Activated naive CD4-positive, alpha-beta T cell treated with Interleukin-2 at 50 U/mL for 16 hours (primary cell): ENCODE measurements at regions not wholly inside any gene's neighbourhood (a gene's known extent, or its start where the extent isn't known, plus 50 kb on each side); places are given as distances from the start of the nearest gene placed in this dataset.
"Not testable (repeated sequence)": the region's sequence is repeated elsewhere in the genome, so short reads cannot be mapped to it uniquely, and the experiment has no call there.

ENCODE experiments used
- DNase-seq: peaks from one replicate; pipeline ENCODE4 v3.0.0-alpha.2; 2020

DNA sequence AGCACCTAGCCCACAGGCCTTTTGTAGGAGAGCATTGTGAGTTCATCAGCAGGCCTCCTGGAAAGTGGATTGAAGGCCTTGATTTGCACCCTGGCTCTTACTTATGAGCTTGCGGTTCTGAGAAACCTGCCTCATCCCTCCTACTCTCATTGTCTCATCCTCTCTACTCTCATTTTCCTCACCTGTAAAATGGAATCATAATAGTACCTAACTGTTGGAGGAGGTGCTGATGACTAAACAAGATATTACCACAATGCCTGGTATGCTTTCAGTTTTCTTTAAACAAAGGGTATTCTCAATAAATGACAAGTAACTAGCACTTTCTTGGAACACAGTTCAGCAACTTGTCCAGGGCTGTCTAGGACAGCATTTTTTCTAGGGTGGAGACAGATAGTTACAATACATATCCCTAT is 243.1 kb upstream of the MAF start:
- DNase-seq, result peak; percentile 42

DNA sequence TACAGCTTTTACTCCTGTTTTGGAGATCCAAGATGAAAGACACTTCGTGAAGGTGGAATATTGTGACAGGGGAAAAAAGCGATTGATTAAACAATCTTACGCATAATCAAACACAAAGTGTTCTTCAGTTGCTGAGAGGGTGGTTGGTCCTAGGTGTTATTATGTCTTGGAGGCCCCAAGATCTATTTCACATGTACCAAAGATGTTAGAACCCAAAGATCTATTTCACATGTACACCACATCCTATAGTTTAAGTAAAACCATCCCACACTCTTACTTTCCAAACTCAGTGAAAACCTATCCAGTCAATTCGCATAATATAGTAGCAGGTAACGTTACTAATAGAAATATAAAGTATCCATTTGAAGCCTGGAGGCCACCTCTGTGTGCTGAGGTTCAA is 242.6 kb upstream of the MAF start:
- DNase-seq, result no peak

DNA sequence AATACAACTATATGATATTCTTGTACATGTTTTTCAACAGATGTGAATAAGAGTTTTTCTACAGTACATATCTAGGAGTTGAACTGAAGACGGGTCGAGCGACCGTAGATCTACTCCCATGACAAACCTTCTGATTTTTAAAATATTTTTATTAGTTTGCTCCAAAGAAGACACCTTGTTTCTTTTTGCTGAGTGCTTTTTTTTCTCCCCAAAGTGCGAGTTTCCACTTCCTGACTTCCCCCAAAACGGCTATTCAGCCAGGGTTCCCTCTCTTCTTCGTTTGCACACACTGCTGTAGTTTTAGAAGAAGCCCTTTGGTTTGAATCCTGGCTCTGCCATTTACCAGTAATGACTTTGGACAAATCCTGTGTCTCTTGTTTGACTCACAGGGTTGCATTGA is 241.7 kb upstream of the MAF start:
- no peak for DNase-seq

DNA sequence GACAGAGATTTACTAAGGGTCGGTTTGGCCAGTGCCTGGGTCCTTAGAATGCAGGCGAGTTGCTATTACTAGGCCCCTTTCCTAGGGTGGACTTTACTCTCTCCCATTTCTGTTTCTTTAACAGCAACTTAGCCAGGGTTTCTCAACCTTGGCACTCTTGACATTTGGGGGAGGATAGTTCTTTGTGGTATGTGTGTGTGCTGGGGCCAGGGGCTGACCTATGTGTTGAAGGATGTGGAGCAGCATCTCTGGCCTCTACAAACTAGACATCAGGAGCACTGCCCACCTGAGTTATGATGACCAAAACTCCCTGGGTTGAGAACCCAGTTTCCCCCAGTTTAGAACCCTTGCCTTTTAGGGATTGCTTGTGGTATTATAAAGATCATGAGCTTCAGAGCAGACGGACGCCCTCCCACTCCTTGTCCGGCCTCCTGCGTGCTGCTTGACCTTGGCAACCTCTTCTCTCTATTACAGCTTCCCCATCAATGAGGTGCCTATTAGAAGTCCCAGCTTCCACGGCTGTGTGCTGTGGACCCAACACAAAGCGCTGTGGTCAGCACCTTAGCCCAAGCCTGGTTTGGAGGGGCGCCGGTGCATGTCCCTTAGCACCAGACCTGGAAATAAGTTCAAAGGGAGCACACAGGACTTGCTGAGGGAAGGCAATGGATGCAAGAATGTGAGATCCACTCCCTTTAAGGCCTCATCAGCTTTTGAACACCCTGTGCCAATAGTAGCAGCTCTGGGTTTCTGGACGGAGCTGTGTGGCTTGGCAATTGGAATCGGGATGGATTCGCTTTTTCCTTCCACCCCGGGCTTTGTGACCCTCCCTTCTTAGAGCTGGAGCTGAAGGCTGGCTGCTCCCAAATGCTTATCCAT is 239.2 kb upstream of the MAF start:
- no peak for DNase-seq

DNA sequence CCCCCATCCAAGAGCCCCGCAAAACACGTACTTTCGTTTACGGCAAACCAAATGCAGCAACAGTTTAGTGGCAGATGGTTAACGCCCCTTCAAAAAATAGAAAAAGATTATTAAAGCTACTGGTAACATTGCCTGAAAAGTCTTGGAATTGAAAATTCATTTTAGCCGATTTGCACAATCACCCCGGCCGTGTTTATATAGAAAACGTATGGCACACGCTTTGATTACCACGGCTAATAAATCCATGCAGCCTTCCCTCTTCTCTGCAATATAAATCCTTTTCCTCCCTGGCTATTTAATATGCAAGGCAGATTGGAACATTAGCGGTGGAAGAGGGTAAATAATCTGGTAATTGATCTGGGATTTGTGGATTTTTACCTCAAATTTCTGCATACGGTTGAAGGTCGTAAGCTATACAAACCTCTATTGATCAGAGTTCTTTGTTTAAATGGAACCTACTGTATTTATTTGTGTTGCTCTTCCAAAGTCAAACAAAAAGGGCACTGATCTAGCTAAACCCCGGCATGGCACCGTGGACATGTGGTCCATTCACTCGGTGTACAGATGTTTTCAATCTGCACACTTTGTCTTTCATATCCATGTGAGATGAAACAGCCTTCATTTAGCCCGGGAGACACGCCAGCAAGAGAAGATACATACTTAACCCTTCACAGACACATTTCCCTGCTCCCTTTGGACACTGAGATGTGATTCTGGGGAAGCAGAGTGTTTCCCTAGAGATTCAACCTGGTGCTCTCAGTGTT is 238.1 kb upstream of the MAF start:
- no peak for DNase-seq

DNA sequence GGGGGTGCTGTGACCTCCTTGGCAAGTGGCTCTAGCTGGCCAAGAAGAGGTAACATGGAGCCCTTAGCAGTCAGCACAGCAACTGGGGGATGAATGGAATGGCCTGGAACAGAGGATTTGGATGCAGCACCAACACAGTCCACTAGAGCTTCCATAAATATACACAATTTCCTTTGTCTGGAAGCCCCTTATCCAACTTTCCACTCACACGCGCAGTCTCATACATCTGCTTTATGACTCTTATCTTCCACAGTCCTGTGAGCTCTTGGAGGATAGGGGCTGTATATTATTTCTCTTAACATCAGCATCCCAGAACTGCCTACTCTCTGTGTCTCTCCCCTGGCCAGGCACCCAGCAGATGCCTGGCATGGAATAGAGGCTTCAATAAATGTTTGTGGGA is 235.6 kb upstream of the MAF start:
- no peak for DNase-seq

DNA sequence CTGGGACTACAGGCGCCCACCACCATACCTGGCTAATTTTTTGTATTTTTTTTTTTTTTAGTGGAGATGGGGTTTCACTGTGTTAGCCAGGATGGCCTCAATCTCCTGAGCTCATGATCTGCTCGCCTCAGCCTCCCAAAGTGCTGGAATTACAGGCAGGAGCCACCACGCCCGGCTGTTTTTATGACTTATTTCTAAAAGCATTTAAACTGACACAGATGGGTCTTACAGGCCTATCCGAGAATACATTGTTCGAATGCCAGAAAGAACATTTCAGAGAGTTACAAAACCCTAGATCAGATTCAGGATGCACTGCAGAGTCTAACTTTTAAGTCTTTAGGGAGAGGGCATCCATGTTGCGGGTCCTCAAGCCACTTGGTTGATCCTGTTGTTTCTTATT is 234.7 kb upstream of the MAF start:
- DNase-seq, result no peak

DNA sequence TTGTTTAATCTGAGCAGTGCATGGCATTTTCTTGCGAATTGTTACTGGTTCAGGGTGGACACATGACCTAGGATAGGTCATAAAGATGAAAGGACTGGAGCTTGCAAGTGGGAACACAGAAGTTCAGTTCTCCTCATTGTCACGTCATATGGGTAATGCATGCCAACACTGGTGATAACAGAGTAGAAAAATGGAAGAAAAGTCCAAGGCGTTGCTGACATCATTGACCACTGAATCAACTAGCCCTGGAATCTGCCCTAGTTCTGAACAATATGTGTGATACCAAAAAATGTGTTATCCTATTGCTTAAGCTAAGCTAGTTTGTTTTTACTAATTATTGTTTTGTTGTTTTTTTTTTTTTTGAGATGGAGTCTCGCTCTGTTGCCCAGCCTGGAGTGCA is 234.2 kb upstream of the MAF start:
- DNase-seq, result no peak

DNA sequence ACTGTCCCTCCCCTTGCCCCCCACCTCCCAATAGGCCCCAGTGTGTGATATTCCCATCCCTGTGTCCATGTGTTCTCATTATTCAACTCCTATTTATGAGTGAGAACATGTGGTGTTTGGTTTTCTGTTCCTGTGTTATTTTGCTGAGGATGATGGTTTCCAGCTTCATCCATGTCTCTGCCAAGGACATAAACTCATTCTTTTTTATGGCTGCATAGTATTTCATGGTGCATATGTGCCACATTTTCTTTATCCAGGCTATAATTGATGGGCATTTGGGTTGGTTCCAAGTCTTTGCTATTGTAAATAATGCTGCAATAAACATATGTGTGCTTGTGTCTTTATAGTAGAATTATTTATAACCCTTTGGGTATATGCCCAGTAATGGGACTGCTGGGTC is 233.5 kb upstream of the MAF start:
- not testable (repeated sequence) for DNase-seq

DNA sequence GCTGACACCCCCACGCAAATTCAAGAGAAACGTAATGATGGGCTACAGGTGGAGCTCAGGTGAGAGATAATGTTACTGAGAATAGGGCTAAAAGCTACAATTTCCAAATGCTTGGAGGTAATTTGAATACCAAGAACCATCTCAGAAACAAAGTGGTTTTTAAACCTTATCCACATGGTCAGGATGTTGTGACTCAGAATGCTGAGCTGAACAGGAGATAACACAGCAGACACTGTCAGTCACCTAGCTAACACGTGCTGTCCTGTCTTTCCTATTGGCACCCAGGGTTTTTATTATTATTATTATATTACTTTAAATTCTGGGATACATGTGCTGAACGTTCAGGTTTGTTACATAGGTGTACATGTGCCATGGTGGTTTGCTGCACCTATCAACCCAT is 233.0 kb upstream of the MAF start:
- DNase-seq, result no peak

DNA sequence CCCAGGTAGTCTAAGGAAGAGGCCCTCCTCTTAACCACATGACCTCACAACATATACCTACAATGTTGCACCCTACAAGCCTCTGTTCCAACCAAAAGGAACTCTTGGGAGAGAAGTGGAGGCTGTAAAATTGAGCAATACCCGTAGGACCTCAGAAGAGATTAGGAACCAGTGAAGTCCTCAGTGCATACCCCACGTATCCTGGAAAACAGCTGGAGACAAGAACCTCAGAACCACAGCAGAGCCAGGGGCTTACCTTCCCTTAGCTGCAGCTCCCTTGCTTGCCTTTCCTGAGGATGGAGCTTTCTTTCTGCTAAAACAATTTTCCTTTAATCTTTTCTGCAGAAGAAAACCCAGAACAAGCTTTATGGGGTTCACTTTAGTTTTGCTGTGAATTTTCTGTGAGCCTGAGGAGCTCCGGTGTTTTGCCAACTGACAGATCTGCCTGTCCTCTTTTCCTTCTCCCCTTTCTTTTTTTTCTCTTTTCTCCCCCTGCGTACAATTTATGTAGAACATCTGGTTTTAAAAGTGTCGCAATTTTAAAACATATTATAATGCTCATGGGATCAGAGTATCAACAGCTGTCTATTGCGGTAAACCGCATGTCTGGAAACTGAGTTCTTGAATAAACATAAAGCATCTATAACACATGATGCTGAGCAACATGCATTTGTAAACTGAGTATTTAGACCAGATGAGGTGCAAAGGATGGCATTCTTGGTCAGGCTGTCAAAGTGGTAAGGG is 226.4 kb upstream of the MAF start:
- DNase-seq, result no peak

DNA sequence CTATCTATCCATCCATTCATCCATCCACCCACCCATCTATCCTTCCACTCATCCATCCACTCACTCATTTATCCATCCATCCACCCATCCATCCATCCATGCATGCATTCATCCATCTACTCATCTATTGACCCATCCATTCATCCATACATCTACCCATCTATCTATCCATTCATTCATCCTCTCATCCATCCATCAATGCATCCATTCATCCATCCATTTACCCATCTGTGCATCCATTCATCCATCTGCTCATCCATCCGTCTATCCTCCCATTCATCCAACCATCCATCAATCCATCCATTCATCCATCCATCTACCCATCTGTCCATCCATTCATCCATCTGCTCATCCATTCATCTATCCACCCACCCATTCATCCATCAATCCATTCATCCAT is 224.5 kb upstream of the MAF start:
- no peak for DNase-seq

DNA sequence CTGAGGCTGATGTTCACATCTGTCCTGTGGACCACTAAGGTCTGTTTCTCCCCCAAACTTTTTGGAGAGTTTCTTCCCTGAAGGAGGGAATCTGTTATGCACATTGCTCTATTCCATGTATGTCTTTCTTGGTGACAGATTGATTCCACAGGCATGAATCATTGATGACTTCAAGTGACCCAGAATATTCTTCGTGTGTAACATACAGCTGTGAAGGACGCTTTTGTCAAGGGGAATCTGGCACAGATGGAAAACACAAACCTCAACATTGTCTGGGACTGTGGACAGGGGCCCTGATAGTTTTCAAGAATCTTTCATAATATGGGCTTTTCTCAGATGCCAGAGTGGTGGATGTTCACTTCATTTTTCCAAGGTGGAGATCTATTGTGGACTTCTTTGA is 223.1 kb upstream of the MAF start:
- no peak for DNase-seq

DNA sequence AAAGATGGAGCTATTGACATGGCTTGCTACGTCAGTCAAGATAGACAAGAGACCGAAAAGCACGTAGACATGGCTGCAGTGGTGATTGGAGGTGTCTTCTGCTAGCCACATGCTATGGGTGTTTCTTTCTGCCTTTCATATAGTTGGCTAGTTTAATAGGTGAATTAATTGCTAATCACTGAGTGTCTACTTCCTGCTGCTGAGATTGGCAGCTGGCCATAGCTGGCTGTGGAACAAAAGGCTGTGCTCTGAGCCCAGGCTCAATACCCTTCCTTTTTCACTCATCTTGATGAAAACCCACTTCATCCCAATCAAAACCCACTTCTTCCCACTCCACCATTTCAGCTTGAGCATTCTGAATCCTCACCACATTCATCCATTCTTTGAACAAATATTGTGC is 221.4 kb upstream of the MAF start:
- DNase-seq, result no peak

DNA sequence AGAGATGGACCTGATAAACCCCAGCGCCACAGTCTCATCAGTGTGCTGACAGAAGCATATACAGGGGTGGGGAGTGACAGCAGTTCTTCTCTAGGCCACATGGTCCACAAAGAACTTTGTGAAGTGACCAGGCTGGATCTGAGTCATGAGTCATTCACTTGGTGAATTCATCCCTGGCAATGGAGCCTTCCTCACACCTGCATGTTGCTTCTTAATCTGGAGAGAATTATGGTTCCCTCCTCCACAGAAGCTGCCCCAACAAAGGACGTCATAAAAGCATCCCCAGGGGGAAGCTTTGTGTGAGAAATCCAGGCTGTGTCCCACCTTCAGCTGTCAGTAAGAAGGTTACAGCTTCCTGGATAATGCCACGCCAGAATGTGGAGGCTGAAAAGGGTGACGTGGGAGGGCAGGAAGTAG is 215.6 kb upstream of the MAF start:
- no peak for DNase-seq

DNA sequence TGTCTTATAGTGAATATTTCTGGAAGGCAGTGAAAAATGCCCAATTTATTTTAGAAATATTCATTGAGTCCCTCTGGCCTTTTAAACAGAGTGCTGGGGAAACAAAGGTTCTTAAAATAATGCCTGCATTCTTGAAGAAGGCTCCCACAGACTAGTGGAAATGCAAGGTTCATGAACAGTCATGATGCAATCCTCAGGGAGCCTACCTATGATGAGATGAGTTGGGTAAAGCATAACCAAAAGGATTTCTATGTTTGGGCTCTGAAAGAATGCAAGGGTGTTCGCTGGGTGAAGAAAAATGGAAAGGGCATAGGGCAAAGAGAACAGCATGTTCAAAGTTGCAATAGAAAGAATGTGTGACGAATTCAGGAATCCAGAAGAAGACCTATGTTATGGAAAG is 214.5 kb upstream of the MAF start:
- no peak for DNase-seq

DNA sequence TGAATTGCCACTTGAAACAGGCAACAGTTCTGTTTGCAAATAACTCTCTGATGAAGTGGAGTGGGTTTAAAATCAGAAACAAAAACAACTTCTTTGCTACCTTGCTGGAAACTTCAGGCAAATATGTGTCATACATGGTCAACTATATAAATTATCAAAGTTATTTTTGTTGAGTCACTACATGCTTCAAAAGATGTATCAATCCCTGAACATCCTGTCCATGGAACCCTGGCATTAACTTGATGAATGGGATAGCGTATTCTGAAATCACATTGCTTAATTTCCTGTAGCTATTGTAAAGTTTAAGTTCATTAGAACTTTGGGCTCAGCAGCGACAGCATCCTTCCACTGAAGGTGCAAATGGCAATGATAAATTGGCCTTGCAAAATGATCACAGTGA is 213.6 kb upstream of the MAF start:
- DNase-seq, result no peak

DNA sequence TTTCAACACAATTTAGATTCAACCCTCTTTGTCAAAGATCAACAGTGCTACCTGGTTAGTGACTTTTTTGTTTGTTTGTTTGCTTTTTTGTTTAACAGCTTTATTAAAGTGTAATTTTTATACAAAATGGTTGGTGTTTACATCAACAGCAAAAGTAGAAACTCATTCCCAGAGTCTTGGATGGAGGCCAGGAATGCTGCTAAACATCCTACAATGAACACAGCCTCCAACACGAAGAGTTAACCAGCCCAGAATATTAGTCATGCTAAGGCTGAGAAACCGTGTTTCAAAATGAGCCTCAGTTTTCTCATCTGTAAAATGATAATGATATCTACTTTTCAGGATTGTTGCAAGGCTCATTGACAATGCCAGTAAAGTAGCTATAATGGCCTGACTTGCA is 211.0 kb upstream of the MAF start:
- no peak for DNase-seq

DNA sequence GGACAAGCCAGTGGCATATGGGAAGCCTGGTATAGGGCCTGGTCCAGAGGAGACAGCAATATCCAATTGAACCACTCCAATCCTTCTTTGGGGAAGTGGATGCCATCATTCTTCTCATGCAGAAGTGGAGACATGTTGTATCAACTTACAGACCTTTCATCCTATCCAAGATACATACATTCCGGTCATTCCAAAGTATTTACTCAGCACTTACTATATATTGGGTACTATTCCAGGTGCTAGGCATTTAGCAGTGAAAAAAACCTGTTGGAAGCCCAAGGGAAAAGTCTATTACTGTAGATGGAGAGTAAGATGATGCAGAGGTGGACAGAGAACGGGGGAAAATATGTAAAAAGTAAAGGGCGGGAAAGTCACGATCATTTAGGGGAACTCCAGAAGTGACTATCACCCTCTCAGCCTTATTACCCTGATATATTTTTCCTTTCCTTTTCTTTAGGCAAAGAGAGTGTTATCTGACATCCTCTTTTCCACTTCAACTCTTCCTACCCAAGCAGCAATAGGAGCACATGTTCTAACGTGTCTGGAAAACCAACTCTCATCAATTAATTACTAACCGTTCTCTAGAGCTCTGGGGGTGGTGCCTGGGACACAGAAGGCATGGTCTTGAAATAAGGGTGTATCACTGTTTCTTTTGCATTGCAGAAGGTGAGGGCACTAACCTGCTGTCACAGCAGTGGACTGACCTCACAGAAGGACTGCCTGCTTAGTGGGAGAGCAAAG is 210.1 kb upstream of the MAF start:
- no peak for DNase-seq

DNA sequence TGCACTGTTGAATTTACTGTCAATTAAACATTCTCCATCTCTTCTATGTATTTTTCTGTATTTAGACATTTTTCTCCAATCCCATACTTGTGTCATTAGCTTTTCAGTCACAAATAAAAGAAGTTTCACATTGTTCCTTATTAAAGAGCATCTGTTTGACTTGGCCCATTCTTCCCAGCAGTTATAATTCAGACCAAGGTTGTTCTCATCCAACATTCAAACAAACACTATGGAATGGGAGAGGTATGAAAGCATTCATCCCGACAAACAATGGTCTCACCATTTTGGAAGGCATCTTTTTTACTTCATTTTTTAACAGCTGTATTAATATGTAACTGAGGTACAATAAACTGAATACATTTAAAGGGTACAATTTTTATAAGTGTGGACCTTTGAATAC is 208.8 kb upstream of the MAF start:
- DNase-seq, result no peak

DNA sequence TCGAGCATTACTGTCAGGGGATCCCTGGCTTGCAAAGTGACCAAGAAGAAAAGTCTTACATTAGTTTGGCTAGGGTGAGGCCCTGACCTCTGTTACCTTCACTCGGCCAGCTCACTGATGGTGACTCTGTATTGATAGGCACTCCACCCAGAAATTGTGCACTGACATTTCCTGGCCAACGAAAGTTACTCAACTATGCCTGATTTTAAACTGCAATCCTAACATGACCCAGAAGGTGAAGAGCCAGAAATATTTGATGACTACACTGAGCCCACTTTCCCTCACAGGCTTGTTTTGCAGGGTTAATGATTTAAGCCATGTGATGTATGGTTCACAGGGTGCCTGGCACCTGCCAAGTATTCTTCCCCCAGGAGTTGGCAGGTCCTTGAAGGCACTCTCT is 208.2 kb upstream of the MAF start:
- DNase-seq, result no peak

DNA sequence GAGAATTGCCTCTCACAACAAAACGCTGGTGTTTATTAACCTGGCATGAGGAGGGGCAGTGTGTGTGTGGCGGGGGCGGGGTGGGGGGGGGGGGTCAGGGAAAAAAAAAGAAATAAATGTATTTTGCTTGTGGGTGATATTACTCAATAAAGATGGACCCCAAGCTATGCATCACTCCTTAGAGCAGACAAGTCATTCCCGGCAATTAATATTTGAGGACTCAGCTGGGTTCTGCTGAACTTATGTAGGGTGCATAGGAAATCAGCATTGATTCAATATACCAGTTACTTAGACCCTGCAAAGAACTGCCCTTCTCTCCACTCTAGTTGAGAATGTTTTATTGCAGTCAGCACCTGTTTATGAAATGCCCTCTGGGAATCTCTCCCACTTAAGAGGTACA is 206.2 kb upstream of the MAF start:
- no peak for DNase-seq

DNA sequence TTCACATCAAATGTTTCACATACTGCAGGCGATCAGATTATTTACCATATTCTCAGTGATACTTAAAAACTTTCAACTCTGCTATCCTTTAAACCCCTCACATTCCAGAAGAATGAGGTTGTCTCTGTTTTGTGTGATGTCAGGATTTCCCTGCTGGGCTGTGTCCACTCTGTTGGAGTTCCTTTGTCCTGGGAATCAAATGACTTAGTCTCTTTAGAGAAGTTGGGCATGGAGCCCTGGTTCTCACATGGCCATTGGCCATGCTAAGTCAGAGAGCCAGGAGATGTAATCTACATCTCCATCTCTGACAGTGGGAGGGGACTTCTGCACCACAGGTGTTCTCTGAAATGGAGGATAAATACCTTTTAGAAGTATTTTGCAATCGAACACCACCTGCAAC is 205.1 kb upstream of the MAF start:
- no peak for DNase-seq
